NCI-H2081 treated with DMSO at 0.1 percent for 48 hours (cell line): ENCODE measurements at regions not wholly inside any gene's neighbourhood (a gene's known extent, or its start where the extent isn't known, plus 50 kb on each side); places are given as distances from the start of the nearest gene placed in this dataset.
"Not testable (repeated sequence)": the region's sequence is repeated elsewhere in the genome, so short reads cannot be mapped to it uniquely, and the experiment has no call there.

ENCODE experiments used
- DNase-seq: peaks from one replicate; lab custom pipeline; 2025; lab: John Stamatoyannopoulos, UW

- DNase-seq = no peak
These were observed 1325.1 kb upstream of the MAP3K7 start for GRCh38 chr6:91911945-91912344.

GRCh38 chr6:91904586-91905164 is 1317.8 kb upstream of the MAP3K7 start:
- DNase-seq = no peak

- DNase-seq = no peak
These were observed 1308.9 kb upstream of the MAP3K7 start for GRCh38 chr6:91895599-91896285.

GRCh38 chr6:91886183-91886795 is 1299.4 kb upstream of the MAP3K7 start:
- no peak for DNase-seq

GRCh38 chr6:91881791-91882190 is 1294.9 kb upstream of the MAP3K7 start:
- not testable (repeated sequence) for DNase-seq

GRCh38 chr6:91879386-91879995 is 1292.6 kb upstream of the MAP3K7 start:
- DNase-seq = no peak

- no peak for DNase-seq
These were observed 1291.1 kb upstream of the MAP3K7 start for GRCh38 chr6:91877994-91878393.

- DNase-seq = no peak
These were observed 1288.1 kb upstream of the MAP3K7 start for GRCh38 chr6:91874971-91875370.

GRCh38 chr6:91868539-91869202 is 1281.8 kb upstream of the MAP3K7 start:
- no peak for DNase-seq

- DNase-seq = no peak
These were observed 1279.0 kb upstream of the MAP3K7 start for GRCh38 chr6:91865889-91866288.

GRCh38 chr6:91864911-91865310 is 1278.0 kb upstream of the MAP3K7 start:
- DNase-seq = no peak

- DNase-seq = no peak
These were observed 1273.9 kb upstream of the MAP3K7 start for GRCh38 chr6:91860541-91861335.

GRCh38 chr6:91852252-91852651 is 1265.4 kb upstream of the MAP3K7 start:
- DNase-seq = no peak

GRCh38 chr6:91834813-91835212 is 1247.9 kb upstream of the MAP3K7 start:
- DNase-seq = no peak

- DNase-seq = no peak
These were observed 1240.3 kb upstream of the MAP3K7 start for GRCh38 chr6:91827151-91827550.

- no peak for DNase-seq
These were observed 1239.3 kb upstream of the MAP3K7 start for GRCh38 chr6:91826128-91826527.

- DNase-seq = no peak
These were observed 1237.5 kb upstream of the MAP3K7 start for GRCh38 chr6:91824331-91824730.

GRCh38 chr6:91822581-91822980 is 1235.7 kb upstream of the MAP3K7 start:
- no peak for DNase-seq

- DNase-seq = no peak
These were observed 1229.5 kb upstream of the MAP3K7 start for GRCh38 chr6:91816335-91816734.

- no peak for DNase-seq
These were observed 1226.8 kb upstream of the MAP3K7 start for GRCh38 chr6:91813641-91814040.

GRCh38 chr6:91812596-91813274 is 1225.9 kb upstream of the MAP3K7 start:
- no peak for DNase-seq
